GM12873 (cell line): ENCODE measurements at regions not wholly inside any gene's neighbourhood (a gene's known extent, or its start where the extent isn't known, plus 50 kb on each side); places are given as distances from the start of the nearest gene placed in this dataset.

ENCODE experiments used
- TF ChIP-seq, protein P1 (sequence below): IDR thresholded peaks from 2 replicates; pipeline ENCODE4 v1.5.1; 2012; ENCODE audit warnings: low read depth, mild to moderate bottlenecking, moderate library complexity, low read length, control low read depth; ENCODE audit not compliant: insufficient read depth; ENCODE audit errors: missing control alignments

DNA sequence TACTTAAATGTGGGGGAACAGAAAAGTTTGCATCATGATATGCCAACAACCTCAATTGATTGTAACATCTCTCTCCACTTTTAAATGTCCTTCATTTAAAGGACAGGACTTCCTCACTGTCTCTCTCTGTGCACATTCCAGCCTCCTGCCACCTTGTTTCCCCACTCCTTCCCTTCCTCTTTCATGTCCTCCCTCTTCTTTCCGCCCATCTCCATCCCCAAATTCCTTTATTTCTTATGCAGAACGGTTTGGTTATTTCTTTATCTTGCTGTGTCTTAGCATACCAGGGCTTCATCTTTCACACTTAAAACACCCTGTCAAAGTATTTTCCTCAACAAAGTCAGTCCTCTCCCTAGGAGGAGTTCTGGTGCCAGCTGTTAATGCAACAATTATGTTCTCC, 293.8 kb downstream of the NXPE2 start:
- TF ChIP-seq, protein P1, sequence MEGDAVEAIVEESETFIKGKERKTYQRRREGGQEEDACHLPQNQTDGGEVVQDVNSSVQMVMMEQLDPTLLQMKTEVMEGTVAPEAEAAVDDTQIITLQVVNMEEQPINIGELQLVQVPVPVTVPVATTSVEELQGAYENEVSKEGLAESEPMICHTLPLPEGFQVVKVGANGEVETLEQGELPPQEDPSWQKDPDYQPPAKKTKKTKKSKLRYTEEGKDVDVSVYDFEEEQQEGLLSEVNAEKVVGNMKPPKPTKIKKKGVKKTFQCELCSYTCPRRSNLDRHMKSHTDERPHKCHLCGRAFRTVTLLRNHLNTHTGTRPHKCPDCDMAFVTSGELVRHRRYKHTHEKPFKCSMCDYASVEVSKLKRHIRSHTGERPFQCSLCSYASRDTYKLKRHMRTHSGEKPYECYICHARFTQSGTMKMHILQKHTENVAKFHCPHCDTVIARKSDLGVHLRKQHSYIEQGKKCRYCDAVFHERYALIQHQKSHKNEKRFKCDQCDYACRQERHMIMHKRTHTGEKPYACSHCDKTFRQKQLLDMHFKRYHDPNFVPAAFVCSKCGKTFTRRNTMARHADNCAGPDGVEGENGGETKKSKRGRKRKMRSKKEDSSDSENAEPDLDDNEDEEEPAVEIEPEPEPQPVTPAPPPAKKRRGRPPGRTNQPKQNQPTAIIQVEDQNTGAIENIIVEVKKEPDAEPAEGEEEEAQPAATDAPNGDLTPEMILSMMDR, result no peak

- TF ChIP-seq, protein P1, result no peak
Measured at GRCh38 chr11:114977651-114978050, 299.3 kb downstream of the NXPE2 start.

GRCh38 chr11:114982141-114982540, 303.8 kb downstream of the NXPE2 start:
- TF ChIP-seq, protein P1, result no peak

GRCh38 chr11:114984611-114985163, 306.4 kb downstream of the NXPE2 start:
- TF ChIP-seq, protein P1, result no peak

DNA sequence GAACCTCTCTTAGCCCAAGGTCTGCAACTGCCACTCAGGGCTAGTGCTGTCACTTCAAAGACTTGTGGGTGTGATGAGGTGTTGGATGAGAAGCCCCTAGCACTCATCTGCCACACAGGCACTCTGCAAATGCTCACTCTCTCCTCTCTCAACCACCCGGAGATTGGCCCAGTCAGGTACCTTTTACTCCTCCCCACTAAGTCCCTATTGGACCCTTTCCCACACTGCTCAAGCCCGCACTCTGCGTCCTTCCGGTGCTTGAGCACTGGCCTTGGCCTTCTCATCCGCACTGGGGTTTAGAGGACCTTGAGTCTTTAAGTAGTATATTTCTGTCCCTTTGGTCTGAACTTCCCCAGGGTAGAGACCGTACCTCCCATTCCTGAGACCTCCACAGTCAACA, 308.0 kb downstream of the NXPE2 start:
- TF ChIP-seq, protein P1, result no peak

- TF ChIP-seq, protein P1, result no peak
Measured at GRCh38 chr11:114987186-114987760, 308.9 kb downstream of the NXPE2 start.

- TF ChIP-seq, protein P1, result no peak
Measured at GRCh38 chr11:114988644-114989043, 310.3 kb downstream of the NXPE2 start.
